K562 (cell line): ENCODE measurements at regions not wholly inside any gene's neighbourhood (a gene's known extent, or its start where the extent isn't known, plus 50 kb on each side); places are given as distances from the start of the nearest gene placed in this dataset.

ENCODE experiments used
- CHAMP1 ChIP-seq: fragments of 450-650 bp; IDR thresholded peaks from 2 replicates; pipeline ENCODE4 v1.6.1; 2016; ENCODE audit warnings: mild to moderate bottlenecking
- GTF2F1 ChIP-seq: IDR thresholded peaks from 2 replicates; pipeline ENCODE4 v1.6.1; 2011; ENCODE audit warnings: low read depth, low read length, improper control_type of control experiment
- MED1 ChIP-seq: sonication (generic); formaldehyde crosslinking; IDR thresholded peaks from 2 replicates; pipeline ENCODE4 v1.8.1; 2023; ENCODE audit warnings: missing genetic modification reagents, borderline replicate concordance
- ZNF780A ChIP-seq: fragments of 250-450 bp; sonication (Bioruptor Pico); IDR thresholded peaks from 2 replicates; pipeline ENCODE4 v1.5.0; 2021; ENCODE audit warnings: mild to moderate bottlenecking
- TF ChIP-seq, protein P1 (sequence below), 2 experiments: fragments of 150-350 bp in 1 of 2; IDR thresholded peaks; 2 replicates each; pipeline ENCODE4 v1.6.1; 2012 to 2016; ENCODE audit warnings: low read depth in 2 of 2, low read length in 2 of 2, mild to moderate bottlenecking in 1 of 2, moderate library complexity in 1 of 2
- TF ChIP-seq, protein P2 (sequence below): sonication (generic); formaldehyde crosslinking; IDR thresholded peaks from 2 replicates; pipeline ENCODE4 v1.8.0; 2022; ENCODE audit warnings: mild to moderate bottlenecking, missing genetic modification reagents
- TF ChIP-seq, protein P3 (sequence below): sonication (generic); formaldehyde crosslinking; IDR thresholded peaks from 2 replicates; pipeline ENCODE4 v1.5.0; 2020; ENCODE audit warnings: missing genetic modification reagents

GRCh38 chr1:187721216-187721615, 892.5 kb downstream of the PLA2G4A start (continued):
- TF ChIP-seq CHAMP1 (no peak), MED1 (CRISPR knock-in tag) (no peak), GTF2F1 (no peak), ZNF780A (CRISPR knock-in tag) (no peak)
- TF ChIP-seq, protein P1, sequence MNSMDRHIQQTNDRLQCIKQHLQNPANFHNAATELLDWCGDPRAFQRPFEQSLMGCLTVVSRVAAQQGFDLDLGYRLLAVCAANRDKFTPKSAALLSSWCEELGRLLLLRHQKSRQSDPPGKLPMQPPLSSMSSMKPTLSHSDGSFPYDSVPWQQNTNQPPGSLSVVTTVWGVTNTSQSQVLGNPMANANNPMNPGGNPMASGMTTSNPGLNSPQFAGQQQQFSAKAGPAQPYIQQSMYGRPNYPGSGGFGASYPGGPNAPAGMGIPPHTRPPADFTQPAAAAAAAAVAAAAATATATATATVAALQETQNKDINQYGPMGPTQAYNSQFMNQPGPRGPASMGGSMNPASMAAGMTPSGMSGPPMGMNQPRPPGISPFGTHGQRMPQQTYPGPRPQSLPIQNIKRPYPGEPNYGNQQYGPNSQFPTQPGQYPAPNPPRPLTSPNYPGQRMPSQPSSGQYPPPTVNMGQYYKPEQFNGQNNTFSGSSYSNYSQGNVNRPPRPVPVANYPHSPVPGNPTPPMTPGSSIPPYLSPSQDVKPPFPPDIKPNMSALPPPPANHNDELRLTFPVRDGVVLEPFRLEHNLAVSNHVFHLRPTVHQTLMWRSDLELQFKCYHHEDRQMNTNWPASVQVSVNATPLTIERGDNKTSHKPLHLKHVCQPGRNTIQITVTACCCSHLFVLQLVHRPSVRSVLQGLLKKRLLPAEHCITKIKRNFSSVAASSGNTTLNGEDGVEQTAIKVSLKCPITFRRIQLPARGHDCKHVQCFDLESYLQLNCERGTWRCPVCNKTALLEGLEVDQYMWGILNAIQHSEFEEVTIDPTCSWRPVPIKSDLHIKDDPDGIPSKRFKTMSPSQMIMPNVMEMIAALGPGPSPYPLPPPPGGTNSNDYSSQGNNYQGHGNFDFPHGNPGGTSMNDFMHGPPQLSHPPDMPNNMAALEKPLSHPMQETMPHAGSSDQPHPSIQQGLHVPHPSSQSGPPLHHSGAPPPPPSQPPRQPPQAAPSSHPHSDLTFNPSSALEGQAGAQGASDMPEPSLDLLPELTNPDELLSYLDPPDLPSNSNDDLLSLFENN (IDR thresholded peaks at IDR 0.05; ENCODE audit: low read depth in 2 of 2, low read length in 2 of 2), result no peak
- TF ChIP-seq, protein P2, sequence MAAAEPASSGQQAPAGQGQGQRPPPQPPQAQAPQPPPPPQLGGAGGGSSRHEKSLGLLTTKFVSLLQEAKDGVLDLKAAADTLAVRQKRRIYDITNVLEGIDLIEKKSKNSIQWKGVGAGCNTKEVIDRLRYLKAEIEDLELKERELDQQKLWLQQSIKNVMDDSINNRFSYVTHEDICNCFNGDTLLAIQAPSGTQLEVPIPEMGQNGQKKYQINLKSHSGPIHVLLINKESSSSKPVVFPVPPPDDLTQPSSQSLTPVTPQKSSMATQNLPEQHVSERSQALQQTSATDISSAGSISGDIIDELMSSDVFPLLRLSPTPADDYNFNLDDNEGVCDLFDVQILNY (CRISPR knock-in tag), result no peak
- TF ChIP-seq, protein P3, sequence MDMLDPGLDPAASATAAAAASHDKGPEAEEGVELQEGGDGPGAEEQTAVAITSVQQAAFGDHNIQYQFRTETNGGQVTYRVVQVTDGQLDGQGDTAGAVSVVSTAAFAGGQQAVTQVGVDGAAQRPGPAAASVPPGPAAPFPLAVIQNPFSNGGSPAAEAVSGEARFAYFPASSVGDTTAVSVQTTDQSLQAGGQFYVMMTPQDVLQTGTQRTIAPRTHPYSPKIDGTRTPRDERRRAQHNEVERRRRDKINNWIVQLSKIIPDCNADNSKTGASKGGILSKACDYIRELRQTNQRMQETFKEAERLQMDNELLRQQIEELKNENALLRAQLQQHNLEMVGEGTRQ (CRISPR knock-in tag), result no peak
